ENCODE measurements at regions not wholly inside any gene's neighbourhood (a gene's known extent, or its start where the extent isn't known, plus 50 kb on each side); places are given as distances from the start of the nearest gene placed in this dataset.

GRCh38 chr12:47517122-47517521, 188.7 kb downstream of the RPAP3 start:
- TF ChIP-seq YY1 (IDR thresholded peaks at IDR 0.05) (no peak), REST (IDR thresholded peaks at IDR 0.05) (no peak), CTCF (IDR thresholded peaks at IDR 0.05; ENCODE audit: low read depth, low read length, missing input control) (no peak), RAD21 (IDR thresholded peaks at IDR 0.05) (no peak), TAF1 (conservative IDR thresholded peaks at IDR 0.05) (no peak), EGR1 (IDR thresholded peaks at IDR 0.05; ENCODE audit: low read depth in 2 of 2) (no peak), SP1 (IDR thresholded peaks at IDR 0.05) (no peak), JUND (IDR thresholded peaks at IDR 0.05) (no peak), ZBTB33 (IDR thresholded peaks at IDR 0.05) (no peak), GABPA (IDR thresholded peaks at IDR 0.05 in 1 of 2, conservative IDR thresholded peaks at IDR 0.05 in 1 of 2) (no peak), MAX (IDR thresholded peaks at IDR 0.05) (no peak)
